ENCODE measurements at regions not wholly inside any gene's neighbourhood (a gene's known extent, or its start where the extent isn't known, plus 50 kb on each side); places are given as distances from the start of the nearest gene placed in this dataset.

Small RNA genes lying in the stretch of these regions (small RNA-seq; reads per million reads assigned to genes)
- gene RNU1-130P: 0.03 to 0.09 reads per million in 2 experiments

All from SK-N-DZ (cell line).